GM12878 (cell line): ENCODE measurements at regions not wholly inside any gene's neighbourhood (a gene's known extent, or its start where the extent isn't known, plus 50 kb on each side); places are given as distances from the start of the nearest gene placed in this dataset.

Experiments
- BRCA1 ChIP-seq: IDR thresholded peaks from 2 replicates; pipeline ENCODE4 v1.6.1; 2011; ENCODE audit warnings: low read depth, low read length, improper control_type of control experiment
- CBX5 ChIP-seq: sonication (generic); IDR thresholded peaks from 2 replicates; pipeline ENCODE4 v1.6.1; 2016; ENCODE audit warnings: low read depth, moderate library complexity, mild to moderate bottlenecking, inconsistent platforms
- CUX1 ChIP-seq: IDR thresholded peaks from 2 replicates; pipeline ENCODE4 v1.6.1; 2012; ENCODE audit warnings: improper control_type of control experiment, low read depth, low read length; ENCODE audit not compliant: insufficient replicate concordance
- EP300 ChIP-seq, 2 experiments: fragments of 150-350 bp in 1 of 2; IDR thresholded peaks; 2 replicates each; pipeline ENCODE4 v1.6.1; 2011 to 2012; ENCODE audit warnings: low read depth in 2 of 2, low read length in 2 of 2, borderline replicate concordance in 1 of 2, improper control_type of control experiment in 1 of 2, inconsistent platforms in 1 of 2; ENCODE audit not compliant: control insufficient read depth in 1 of 2
- IRF5 ChIP-seq: fragments of 450-650 bp; IDR thresholded peaks from 2 replicates; pipeline ENCODE4 v1.6.1; 2017; ENCODE audit warnings: borderline replicate concordance
- KAT2A ChIP-seq: conservative IDR thresholded peaks from 2 replicates; pipeline ENCODE4 v1.6.1; 2011; ENCODE audit warnings: low read depth, low read length; ENCODE audit not compliant: control insufficient read depth
- MEF2B ChIP-seq: fragments of 450-650 bp; IDR thresholded peaks from 2 replicates; pipeline ENCODE4 v1.6.1; 2018; ENCODE audit warnings: mild to moderate bottlenecking, moderate library complexity; ENCODE audit not compliant: partially characterized antibody, poor library complexity, severe bottlenecking
- MTA3 ChIP-seq: IDR thresholded peaks from 2 replicates; pipeline ENCODE4 v1.6.1; 2012; ENCODE audit warnings: low read length, inconsistent platforms, borderline replicate concordance
- RB1 ChIP-seq: fragments of 450-650 bp; formaldehyde crosslinking; IDR thresholded peaks from 2 replicates; pipeline ENCODE4 v1.6.1; 2017; ENCODE audit warnings: mild to moderate bottlenecking, borderline replicate concordance
- RUNX3 ChIP-seq: IDR thresholded peaks from 2 replicates; pipeline ENCODE4 v1.6.1; 2012; ENCODE audit warnings: low read length, inconsistent platforms
- TBL1XR1 ChIP-seq: IDR thresholded peaks from 2 replicates; pipeline ENCODE4 v1.6.1; 2012; ENCODE audit warnings: low read depth, low read length, improper control_type of control experiment
- TCF3 ChIP-seq: IDR thresholded peaks from 2 replicates; pipeline ENCODE4 v1.6.1; 2012; ENCODE audit warnings: low read depth, mild to moderate bottlenecking, low read length, borderline replicate concordance; ENCODE audit not compliant: insufficient read depth
- ZNF384 ChIP-seq: IDR thresholded peaks from 2 replicates; pipeline ENCODE4 v1.6.1; 2012; ENCODE audit warnings: low read depth, mild to moderate bottlenecking, low read length, improper control_type of control experiment, borderline replicate concordance
- TF ChIP-seq, protein P1 (sequence below): IDR thresholded peaks from 2 replicates; pipeline ENCODE4 v1.6.1; 2012; ENCODE audit warnings: low read depth, low read length, improper control_type of control experiment
- TF ChIP-seq, protein P2 (sequence below): fragments of 450-650 bp; IDR thresholded peaks from 2 replicates; pipeline ENCODE4 v1.6.1; 2017; ENCODE audit warnings: mild to moderate bottlenecking, moderate library complexity

DNA sequence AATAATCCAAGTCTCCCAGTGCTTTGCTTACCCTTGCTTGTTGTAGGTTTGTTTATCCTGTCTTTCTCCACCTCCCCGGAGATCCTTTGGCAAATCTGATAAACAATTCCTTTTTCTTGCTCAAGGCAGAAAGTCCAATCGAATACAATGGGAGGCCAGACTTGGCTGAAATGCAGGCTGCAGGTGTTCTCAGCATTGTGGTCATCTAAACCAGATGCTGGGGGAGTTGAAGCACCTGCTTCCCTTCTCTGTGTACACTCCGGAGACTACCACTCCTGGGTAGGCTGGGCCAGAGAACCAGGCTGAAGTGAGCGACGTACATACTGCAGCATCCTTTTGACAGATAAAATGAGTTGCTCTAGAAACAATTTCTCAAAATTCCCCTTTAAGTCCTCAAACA lies 82.6 kb upstream of the PREP start (continued):
- no peak for TF ChIP-seq IRF5
- peak; percentile 34; the same call in 1 of the 2 replicates for TF ChIP-seq TBL1XR1
- TF ChIP-seq KAT2A: no peak
- TF ChIP-seq MTA3: no peak
- TF ChIP-seq TCF3: peak; percentile 69; the same call in 1 of the 2 replicates
- peak; percentile 81 for TF ChIP-seq RUNX3
- TF ChIP-seq BRCA1: no peak
- TF ChIP-seq RB1: no peak
- no peak for TF ChIP-seq ZNF384
- no peak for TF ChIP-seq CBX5
- TF ChIP-seq, protein P1, sequence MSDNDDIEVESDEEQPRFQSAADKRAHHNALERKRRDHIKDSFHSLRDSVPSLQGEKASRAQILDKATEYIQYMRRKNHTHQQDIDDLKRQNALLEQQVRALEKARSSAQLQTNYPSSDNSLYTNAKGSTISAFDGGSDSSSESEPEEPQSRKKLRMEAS: no peak
- no peak for TF ChIP-seq MEF2B
- TF ChIP-seq EP300 (IDR thresholded peaks at IDR 0.05; ENCODE audit: borderline replicate concordance in 1 of 2, control insufficient read depth in 1 of 2, low read depth in 2 of 2, low read length in 2 of 2): peak in 1 of 2 experiments; percentile 39; a peak in 1 of 4 replicates
- no peak for TF ChIP-seq CUX1
- TF ChIP-seq, protein P2, sequence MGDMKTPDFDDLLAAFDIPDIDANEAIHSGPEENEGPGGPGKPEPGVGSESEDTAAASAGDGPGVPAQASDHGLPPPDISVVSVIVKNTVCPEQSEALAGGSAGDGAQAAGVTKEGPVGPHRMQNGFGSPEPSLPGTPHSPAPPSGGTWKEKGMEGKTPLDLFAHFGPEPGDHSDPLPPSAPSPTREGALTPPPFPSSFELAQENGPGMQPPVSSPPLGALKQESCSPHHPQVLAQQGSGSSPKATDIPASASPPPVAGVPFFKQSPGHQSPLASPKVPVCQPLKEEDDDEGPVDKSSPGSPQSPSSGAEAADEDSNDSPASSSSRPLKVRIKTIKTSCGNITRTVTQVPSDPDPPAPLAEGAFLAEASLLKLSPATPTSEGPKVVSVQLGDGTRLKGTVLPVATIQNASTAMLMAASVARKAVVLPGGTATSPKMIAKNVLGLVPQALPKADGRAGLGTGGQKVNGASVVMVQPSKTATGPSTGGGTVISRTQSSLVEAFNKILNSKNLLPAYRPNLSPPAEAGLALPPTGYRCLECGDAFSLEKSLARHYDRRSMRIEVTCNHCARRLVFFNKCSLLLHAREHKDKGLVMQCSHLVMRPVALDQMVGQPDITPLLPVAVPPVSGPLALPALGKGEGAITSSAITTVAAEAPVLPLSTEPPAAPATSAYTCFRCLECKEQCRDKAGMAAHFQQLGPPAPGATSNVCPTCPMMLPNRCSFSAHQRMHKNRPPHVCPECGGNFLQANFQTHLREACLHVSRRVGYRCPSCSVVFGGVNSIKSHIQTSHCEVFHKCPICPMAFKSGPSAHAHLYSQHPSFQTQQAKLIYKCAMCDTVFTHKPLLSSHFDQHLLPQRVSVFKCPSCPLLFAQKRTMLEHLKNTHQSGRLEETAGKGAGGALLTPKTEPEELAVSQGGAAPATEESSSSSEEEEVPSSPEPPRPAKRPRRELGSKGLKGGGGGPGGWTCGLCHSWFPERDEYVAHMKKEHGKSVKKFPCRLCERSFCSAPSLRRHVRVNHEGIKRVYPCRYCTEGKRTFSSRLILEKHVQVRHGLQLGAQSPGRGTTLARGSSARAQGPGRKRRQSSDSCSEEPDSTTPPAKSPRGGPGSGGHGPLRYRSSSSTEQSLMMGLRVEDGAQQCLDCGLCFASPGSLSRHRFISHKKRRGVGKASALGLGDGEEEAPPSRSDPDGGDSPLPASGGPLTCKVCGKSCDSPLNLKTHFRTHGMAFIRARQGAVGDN: no peak
- TF ChIP-seq, all 136 proteins: peak for 9
